A549 (cell line): ENCODE measurements at regions not wholly inside any gene's neighbourhood (a gene's known extent, or its start where the extent isn't known, plus 50 kb on each side); places are given as distances from the start of the nearest gene placed in this dataset.
"Not testable (repeated sequence)": the region's sequence is repeated elsewhere in the genome, so short reads cannot be mapped to it uniquely, and the experiment has no call there.

Source experiments
- ATAC-seq, 2 experiments: fragments of 200-7000 bp in 1 of 2; fragments of >200 bp in 1 of 2; cut with Nextera tagmentation in 1 of 2; cut with Tn5 transposase in 1 of 2; 3 replicates each; pipeline versions ENCODE4 v1.8.0 to v1.9.1; 2018 to 2020; ENCODE audit warnings: mild to moderate bottlenecking in 1 of 2, moderate library complexity in 1 of 2
- CTCF ChIA-PET: fragments of 300-600 bp; sonication (Branson Sonifier 250); formaldehyde crosslinking; extraction: SDS; loops from one replicate; lab custom pipeline; 2021; ENCODE audit warnings: antibody characterized with exemption, inconsistent platforms; lab: Yijun Ruan, JAX
- POLR2A ChIA-PET: fragments of 350-600 bp; formaldehyde crosslinking; extraction: SDS; loops from one replicate; lab custom pipeline; 2021; ENCODE audit warnings: antibody characterized with exemption, inconsistent platforms; lab: Yijun Ruan, JAX
- DNase-seq, 2 experiments: peaks; one replicate each; pipeline versions ENCODE4 v3.0.0 to v3.0.0-alpha.2; 2011 to 2016; ENCODE audit warnings: low read depth in 1 of 2, low spot score in 1 of 2
- FAIRE-seq: peaks from 2 replicates; lab custom pipeline; 2011; peaks lifted over from hg19 to GRCh38; lab: Jason Lieb, UNC
- H3K27ac ChIP-seq, 2 experiments: fragments of >200 bp; sonication (Bioruptor Twin); formaldehyde crosslinking; 3 replicates each; pipeline ENCODE4 v1.5.1; 2016 to 2017
- H3K4me1 ChIP-seq: fragments of >200 bp; sonication (Bioruptor Twin); formaldehyde crosslinking; 3 replicates; pipeline ENCODE4 v1.6.1; 2016
- H3K4me2 ChIP-seq: fragments of >200 bp; sonication (Bioruptor Twin); formaldehyde crosslinking; 3 replicates; pipeline ENCODE4 v1.6.1; 2016
- H3K4me3 ChIP-seq: fragments of >200 bp; sonication (Bioruptor Twin); formaldehyde crosslinking; 3 replicates; pipeline ENCODE4 v1.5.1; 2016
- H3K9me3 ChIP-seq: fragments of >200 bp; sonication (Bioruptor Twin); formaldehyde crosslinking; 3 replicates; pipeline ENCODE4 v1.6.1; 2016
- JUNB ChIP-seq: fragments of >200 bp; sonication (Bioruptor Twin); formaldehyde crosslinking; IDR thresholded peaks from 2 replicates; pipeline ENCODE4 v1.6.1; 2016
- RAD21 ChIP-seq, 2 experiments: fragments of >200 bp in 1 of 2; sonication (Bioruptor Twin) in 1 of 2; formaldehyde crosslinking in 1 of 2; IDR thresholded peaks in 1 of 2; conservative IDR thresholded peaks in 1 of 2; 2 replicates in 1 of 2; 3 replicates in 1 of 2; pipeline ENCODE4 v1.6.1; 2012 to 2018; ENCODE audit warnings: inconsistent platforms in 1 of 2
- SMC3 ChIP-seq: fragments of >200 bp; sonication (Bioruptor Twin); formaldehyde crosslinking; IDR thresholded peaks from 3 replicates; pipeline ENCODE4 v1.6.1; 2018; ENCODE audit warnings: inconsistent platforms
- WGBS: methylation state at CpG from one replicate; pipeline ENCODE4 v1.1.6; 2017; ENCODE audit errors: missing lambda C conversion rate; 5-methylcytosine and 5-hydroxymethylcytosine counted together
- TF ChIP-seq, protein P1 (sequence below): IDR thresholded peaks from 2 replicates; pipeline ENCODE4 v1.6.1; 2012
- TF ChIP-seq, protein P2 (sequence below): fragments of 450-650 bp; IDR thresholded peaks from 2 replicates; pipeline ENCODE4 v1.6.1; 2014; ENCODE audit warnings: antibody characterized with exemption
- TF ChIP-seq, protein P3 (sequence below): fragments of >200 bp; sonication (Bioruptor Twin); formaldehyde crosslinking; IDR thresholded peaks from 3 replicates; pipeline ENCODE4 v1.5.1; 2016

DNA sequence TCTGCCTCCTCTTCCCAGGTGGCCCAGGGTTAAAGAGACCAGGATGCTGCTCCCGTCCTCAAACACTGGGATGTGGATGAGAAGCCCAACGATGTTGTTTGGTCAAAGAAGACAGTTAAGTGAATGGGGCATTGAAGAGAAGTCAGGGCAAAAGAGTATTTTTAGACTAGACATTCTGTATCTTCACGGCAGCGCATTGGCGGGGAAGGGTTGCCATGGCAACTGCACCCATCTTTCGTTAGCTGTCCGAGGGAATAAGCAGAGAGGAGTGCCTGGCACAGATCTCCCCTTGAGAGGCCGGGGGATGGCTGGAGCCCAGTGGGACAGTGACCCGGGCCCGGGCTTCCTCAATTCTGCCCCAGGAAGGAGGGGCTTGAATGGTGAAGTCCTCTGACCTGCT is 56.4 kb upstream of the GPR31 start:
- ATAC-seq (no peak), FAIRE-seq (no peak)
- CTCF ChIA-PET = interaction anchor here (1.4 kb wide), 1 partner anchor 137 kb away, joined by 4 read pairs; no protein-coding TSS in a partner anchor

DNA sequence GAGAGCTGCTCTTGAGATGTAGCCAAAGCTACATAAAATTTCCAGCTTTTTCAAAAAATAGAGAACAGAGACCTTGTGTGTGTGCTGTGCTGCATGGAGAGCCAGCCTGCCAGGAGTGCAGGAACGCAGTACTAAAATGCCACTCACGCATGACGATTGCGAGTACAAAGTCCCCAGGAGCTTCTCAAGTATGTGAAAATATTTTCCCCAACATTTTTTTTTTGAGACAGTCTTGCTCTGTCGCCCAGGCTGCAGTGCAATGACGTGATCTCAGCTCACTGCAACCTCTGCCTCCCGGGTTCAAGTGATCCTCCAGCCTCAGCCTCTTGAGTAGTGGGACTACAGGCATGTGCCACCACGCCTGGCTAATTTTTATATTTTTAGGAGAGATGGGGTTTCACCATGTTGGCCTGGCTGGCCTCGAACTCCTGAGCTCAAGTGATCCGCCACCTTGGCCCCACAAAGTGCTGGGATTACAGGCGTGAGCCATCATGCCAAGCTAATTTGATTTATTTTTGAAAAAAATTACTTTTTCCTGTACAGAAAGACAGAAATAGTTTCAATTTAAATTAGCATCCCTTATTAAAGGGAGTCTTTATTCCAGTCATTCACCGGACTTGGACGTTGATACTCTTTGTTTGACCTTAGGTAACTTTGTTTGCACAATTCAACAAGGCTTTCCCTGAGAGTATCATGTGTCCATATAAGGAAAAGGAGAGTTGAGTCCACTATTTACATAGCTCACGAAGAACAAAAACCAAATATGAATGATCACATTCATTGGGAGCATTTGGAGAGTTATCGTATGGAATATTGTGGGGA is 57.9 kb upstream of the GPR31 start:
- POLR2A ChIA-PET = not testable (repeated sequence)
- CTCF ChIA-PET = interaction anchor here (0.6 to 1.2 kb wide), 3 partner anchors 9 to 946 kb away, joined by 3 read pairs; no protein-coding TSS in a partner anchor

More for the DNA sequence above, 56.4 kb upstream of the GPR31 start:
- POLR2A ChIA-PET = no interaction called here
- H3K4me2 ChIP-seq = no peak overlapping the region
- TF ChIP-seq, protein P1, sequence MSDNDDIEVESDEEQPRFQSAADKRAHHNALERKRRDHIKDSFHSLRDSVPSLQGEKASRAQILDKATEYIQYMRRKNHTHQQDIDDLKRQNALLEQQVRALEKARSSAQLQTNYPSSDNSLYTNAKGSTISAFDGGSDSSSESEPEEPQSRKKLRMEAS = no peak
- TF ChIP-seq JUNB = no peak
- TF ChIP-seq, protein P2, sequence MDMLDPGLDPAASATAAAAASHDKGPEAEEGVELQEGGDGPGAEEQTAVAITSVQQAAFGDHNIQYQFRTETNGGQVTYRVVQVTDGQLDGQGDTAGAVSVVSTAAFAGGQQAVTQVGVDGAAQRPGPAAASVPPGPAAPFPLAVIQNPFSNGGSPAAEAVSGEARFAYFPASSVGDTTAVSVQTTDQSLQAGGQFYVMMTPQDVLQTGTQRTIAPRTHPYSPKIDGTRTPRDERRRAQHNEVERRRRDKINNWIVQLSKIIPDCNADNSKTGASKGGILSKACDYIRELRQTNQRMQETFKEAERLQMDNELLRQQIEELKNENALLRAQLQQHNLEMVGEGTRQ = no peak
- no peak for DNase-seq
- peaks cover 3% of the 10 kb centered on the region; the same call in 1 of the 3 replicates for H3K4me1 ChIP-seq
- no peaks in the 10 kb centered on the region for H3K9me3 ChIP-seq
- 74% methylated on average over 9 of the region's 10 CpGs for WGBS
- no peak overlapping the region for H3K4me3 ChIP-seq
- no peak overlapping the region for H3K27ac ChIP-seq

DNA sequence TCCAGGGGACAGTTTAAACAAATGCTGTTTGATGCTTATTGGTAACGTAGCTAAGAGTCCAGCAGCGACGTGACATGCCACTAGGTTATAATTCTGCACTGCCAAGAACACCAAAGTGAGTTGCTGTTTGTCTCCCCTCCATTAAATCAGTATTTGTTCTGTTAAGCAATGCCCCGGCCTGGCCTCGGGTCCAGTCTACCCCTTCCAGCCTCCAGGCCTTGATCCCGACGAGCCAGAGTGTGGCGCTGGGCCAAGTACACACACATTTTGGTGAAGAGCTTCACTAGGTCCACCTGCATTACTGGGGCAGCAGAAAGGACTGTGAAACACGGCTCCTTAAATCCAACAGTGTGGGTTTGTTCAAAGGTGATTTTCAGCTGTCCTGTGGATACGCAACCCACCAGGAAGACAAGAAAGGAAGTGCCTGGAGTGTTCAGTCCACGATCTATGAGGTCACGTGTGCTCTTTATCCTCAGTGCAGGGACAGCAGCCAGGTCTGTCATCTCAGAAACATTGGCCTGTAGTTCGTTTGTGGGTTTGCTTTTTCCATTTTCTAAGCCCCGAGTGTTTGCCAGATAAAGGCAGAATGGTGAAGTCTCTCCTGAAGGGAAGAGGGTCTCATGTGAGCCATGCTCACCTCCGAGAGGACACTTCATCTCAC is 58.7 kb upstream of the GPR31 start:
- POLR2A ChIA-PET, FAIRE-seq, H3K4me1 ChIP-seq, H3K27ac ChIP-seq, H3K4me2 ChIP-seq, H3K9me3 ChIP-seq, DNase-seq, H3K4me3 ChIP-seq, ATAC-seq: not testable (repeated sequence)
- 63% methylated on average over 10 of the region's 15 CpGs for WGBS
- CTCF ChIA-PET = interaction anchor here (0.6 to 1.2 kb wide), 3 partner anchors 10 to 945 kb away, joined by 3 read pairs; no protein-coding TSS in a partner anchor

More for the DNA sequence above, 57.9 kb upstream of the GPR31 start:
- FAIRE-seq = peak; percentile 54
- not testable (repeated sequence) for H3K4me2 ChIP-seq, DNase-seq, H3K4me1 ChIP-seq, H3K4me3 ChIP-seq, H3K9me3 ChIP-seq, ATAC-seq, H3K27ac ChIP-seq
- 56% methylated on average over 15 of the region's 15 CpGs for WGBS

DNA sequence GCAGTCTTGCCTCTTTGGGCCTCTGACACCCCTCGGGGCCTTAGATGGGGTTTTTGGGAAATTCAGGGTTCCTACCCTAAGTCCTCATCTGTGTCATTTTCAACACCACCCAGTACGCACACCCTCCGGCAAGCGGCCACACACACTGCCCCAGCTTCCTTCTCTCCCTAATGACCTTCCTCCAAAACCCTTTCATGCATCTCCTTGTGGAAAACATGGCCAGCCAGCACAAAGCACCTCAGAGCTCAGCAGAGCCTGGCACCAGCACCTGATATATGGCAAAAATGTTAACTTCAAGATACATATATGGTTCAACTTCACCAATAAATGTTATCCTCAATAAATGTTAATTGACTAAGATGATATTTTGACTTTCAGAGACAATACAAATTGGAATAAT is 59.3 kb upstream of the GPR31 start:
- ATAC-seq, H3K9me3 ChIP-seq, H3K4me3 ChIP-seq, DNase-seq, H3K4me1 ChIP-seq, H3K27ac ChIP-seq, H3K4me2 ChIP-seq, POLR2A ChIA-PET: not testable (repeated sequence)
- WGBS = 91% methylated on average over 4 of the region's 4 CpGs
- CTCF ChIA-PET = interaction anchor here (1.3 kb wide), 1 partner anchor 8 kb away, joined by 3 read pairs; no protein-coding TSS in a partner anchor
- peak; percentile 43 for FAIRE-seq

DNA sequence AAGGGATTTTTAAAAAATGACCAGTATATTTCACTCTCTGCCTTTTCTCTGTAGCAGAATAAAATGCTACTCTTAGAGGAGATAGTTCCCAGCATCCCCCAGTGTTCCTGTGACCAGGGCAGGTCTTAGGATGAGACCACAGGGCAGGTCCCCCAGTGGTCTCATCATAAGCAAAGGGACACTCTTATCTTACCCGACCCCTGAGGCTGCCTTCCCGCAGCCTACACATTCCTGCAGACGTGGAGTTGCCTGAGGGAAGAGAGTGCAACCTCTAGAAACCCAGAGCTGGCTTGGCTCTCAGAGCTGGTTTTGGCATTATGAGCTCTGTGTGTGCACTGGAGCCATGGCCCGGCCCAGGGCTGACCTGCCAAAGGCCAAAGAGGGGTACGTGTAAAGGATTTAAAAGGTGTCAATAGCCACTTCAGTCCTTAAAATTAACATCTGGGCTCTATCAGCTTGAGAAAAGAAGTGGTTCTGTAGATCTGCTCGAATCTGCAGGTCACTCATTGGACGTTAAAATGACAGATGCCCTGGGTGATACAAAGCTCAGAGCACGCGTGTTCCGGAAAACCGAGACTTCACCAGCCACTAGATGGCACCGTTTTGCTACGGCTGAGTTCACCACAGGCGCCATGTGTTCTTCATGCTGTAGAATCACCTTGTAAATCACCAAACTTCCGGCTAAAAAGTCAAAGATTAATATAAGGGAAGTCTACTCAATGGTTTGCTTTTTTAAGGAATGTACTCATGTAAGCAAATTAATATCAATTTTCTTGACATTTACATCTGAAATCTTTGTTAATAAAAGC is 60.4 kb upstream of the GPR31 start:
- CTCF ChIA-PET = interaction anchor here (1.3 to 1.7 kb wide), 3 partner anchors 9 to 133 kb away, joined by 3 to 12 read pairs (median 3); no protein-coding TSS in a partner anchor
- TF ChIP-seq, protein P3, sequence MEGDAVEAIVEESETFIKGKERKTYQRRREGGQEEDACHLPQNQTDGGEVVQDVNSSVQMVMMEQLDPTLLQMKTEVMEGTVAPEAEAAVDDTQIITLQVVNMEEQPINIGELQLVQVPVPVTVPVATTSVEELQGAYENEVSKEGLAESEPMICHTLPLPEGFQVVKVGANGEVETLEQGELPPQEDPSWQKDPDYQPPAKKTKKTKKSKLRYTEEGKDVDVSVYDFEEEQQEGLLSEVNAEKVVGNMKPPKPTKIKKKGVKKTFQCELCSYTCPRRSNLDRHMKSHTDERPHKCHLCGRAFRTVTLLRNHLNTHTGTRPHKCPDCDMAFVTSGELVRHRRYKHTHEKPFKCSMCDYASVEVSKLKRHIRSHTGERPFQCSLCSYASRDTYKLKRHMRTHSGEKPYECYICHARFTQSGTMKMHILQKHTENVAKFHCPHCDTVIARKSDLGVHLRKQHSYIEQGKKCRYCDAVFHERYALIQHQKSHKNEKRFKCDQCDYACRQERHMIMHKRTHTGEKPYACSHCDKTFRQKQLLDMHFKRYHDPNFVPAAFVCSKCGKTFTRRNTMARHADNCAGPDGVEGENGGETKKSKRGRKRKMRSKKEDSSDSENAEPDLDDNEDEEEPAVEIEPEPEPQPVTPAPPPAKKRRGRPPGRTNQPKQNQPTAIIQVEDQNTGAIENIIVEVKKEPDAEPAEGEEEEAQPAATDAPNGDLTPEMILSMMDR = peak; percentile 28; the same call in 2 of the 3 replicates
- TF ChIP-seq SMC3 (peak; percentile 23; the same call in 1 of the 3 replicates), RAD21 (conservative IDR thresholded peaks at IDR 0.05 in 1 of 2, IDR thresholded peaks at IDR 0.05 in 1 of 2) (peak in 1 of 2 experiments; percentile 17; a peak in 3 of 5 replicates)
- TF ChIP-seq, protein P1 = peak; percentile 34; the same call in 1 of the 2 replicates
- FAIRE-seq, H3K4me1 ChIP-seq, H3K4me3 ChIP-seq, H3K27ac ChIP-seq, POLR2A ChIA-PET, H3K4me2 ChIP-seq, H3K9me3 ChIP-seq: not testable (repeated sequence)
- DNase-seq (peak in 1 of 2 experiments; percentile 52), ATAC-seq (peak; percentile 88 to 91)
- 0% methylated on average over 8 of the region's 15 CpGs for WGBS

DNA sequence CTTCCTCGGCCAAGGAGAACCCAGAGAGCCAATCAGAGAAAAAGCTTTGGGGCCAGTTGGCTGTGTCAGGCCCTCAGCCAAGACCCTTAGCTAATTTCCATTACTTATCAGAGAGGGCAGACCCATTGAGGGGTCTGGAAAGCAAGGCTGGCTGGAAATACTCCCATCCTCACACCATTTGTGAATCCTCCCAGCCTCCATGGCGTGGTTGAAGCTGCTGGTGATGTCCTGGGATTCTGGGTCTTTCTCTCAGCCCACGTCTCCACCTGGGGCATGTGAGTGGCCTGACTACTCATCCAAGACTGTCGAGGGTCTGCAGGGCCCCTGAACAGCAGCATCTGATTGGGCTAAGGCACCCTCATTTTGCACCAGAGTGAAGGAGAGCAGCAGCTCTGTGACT is 61.3 kb upstream of the GPR31 start:
- H3K4me1 ChIP-seq, ATAC-seq, DNase-seq, H3K9me3 ChIP-seq, FAIRE-seq, H3K4me2 ChIP-seq, POLR2A ChIA-PET, H3K4me3 ChIP-seq, H3K27ac ChIP-seq: not testable (repeated sequence)
- CTCF ChIA-PET = interaction anchor here (1.3 to 1.7 kb wide), 2 partner anchors 27 to 132 kb away, joined by 3 to 12 read pairs; no protein-coding TSS in a partner anchor
- 100% methylated on average over 1 of the region's 4 CpGs for WGBS
